ENCODE measurements at regions not wholly inside any gene's neighbourhood (a gene's known extent, or its start where the extent isn't known, plus 50 kb on each side); places are given as distances from the start of the nearest gene placed in this dataset.

GRCh38 chr5:15215056-15215455 lies 284.9 kb upstream of the FBXL7 start:
- intact Hi-C loops (cut with micrococcal nuclease) = no loop called here

- intact Hi-C loops (cut with micrococcal nuclease) = no loop called here
Measured at GRCh38 chr5:15214010-15214409, 286.0 kb upstream of the FBXL7 start.

- intact Hi-C loops (cut with micrococcal nuclease) = no loop called here
Measured at GRCh38 chr5:15209053-15209762, 290.8 kb upstream of the FBXL7 start.

GRCh38 chr5:15206133-15206532 lies 293.8 kb upstream of the FBXL7 start:
- intact Hi-C loops (cut with micrococcal nuclease) = no loop called here

- intact Hi-C loops (cut with micrococcal nuclease) = no loop called here
Measured at GRCh38 chr5:15203376-15203775, 296.6 kb upstream of the FBXL7 start.

GRCh38 chr5:15191012-15191411 lies 309.0 kb upstream of the FBXL7 start:
- intact Hi-C loops (cut with micrococcal nuclease) = no loop called here

GRCh38 chr5:15183520-15183919 lies 311.9 kb upstream of the ANKH start:
- intact Hi-C loops (cut with micrococcal nuclease) = no loop called here

- intact Hi-C loops (cut with micrococcal nuclease) = no loop called here
Measured at GRCh38 chr5:15170173-15170572, 298.6 kb upstream of the ANKH start.

GRCh38 chr5:15168358-15168757 lies 296.8 kb upstream of the ANKH start:
- intact Hi-C loops (cut with micrococcal nuclease) = no loop called here

GRCh38 chr5:15160091-15160490 lies 288.5 kb upstream of the ANKH start:
- intact Hi-C loops (cut with micrococcal nuclease) = no loop called here

- intact Hi-C loops (cut with micrococcal nuclease) = no loop called here
Measured at GRCh38 chr5:15159606-15160005, 288.0 kb upstream of the ANKH start.

GRCh38 chr5:15142458-15142857 lies 270.9 kb upstream of the ANKH start:
- intact Hi-C loops (cut with micrococcal nuclease) = no loop called here

- intact Hi-C loops (cut with micrococcal nuclease) = no loop called here
Measured at GRCh38 chr5:15137414-15137813, 265.8 kb upstream of the ANKH start.

- intact Hi-C loops (cut with micrococcal nuclease) = no loop called here
Measured at GRCh38 chr5:15135661-15136060, 264.1 kb upstream of the ANKH start.

GRCh38 chr5:15133456-15133965 lies 261.9 kb upstream of the ANKH start:
- intact Hi-C loops (cut with micrococcal nuclease) = no loop called here

- intact Hi-C loops (cut with micrococcal nuclease) = no loop called here
Measured at GRCh38 chr5:15132816-15133405, 261.3 kb upstream of the ANKH start.

- intact Hi-C loops (cut with micrococcal nuclease) = no loop called here
Measured at GRCh38 chr5:15131909-15132308, 260.3 kb upstream of the ANKH start.

GRCh38 chr5:15124871-15125568 lies 253.4 kb upstream of the ANKH start:
- intact Hi-C loops (cut with micrococcal nuclease) = no loop called here

GRCh38 chr5:15124461-15124860 lies 252.9 kb upstream of the ANKH start:
- intact Hi-C loops (cut with micrococcal nuclease) = no loop called here

GRCh38 chr5:15117688-15118087 lies 246.1 kb upstream of the ANKH start:
- intact Hi-C loops (cut with micrococcal nuclease) = no loop called here

- intact Hi-C loops (cut with micrococcal nuclease) = no loop called here
Measured at GRCh38 chr5:15116996-15117395, 245.4 kb upstream of the ANKH start.

- intact Hi-C loops (cut with micrococcal nuclease) = loop anchor here (10.0 kb wide), 2 partner anchors 718 to 1348 kb away; no protein-coding TSS in a partner anchor
Measured at GRCh38 chr5:15106530-15107283, 235.1 kb upstream of the ANKH start.

All from T-helper 2 cell treated with Interferon-gamma antibody and Interleukin-4, amounts not matched to agents 100 ng/mL and 5 ng/mL, for 36 hours (primary cell).